KMS-11 (cell line): ENCODE measurements at regions not wholly inside any gene's neighbourhood (a gene's known extent, or its start where the extent isn't known, plus 50 kb on each side); places are given as distances from the start of the nearest gene placed in this dataset.

ENCODE experiments used
- H2AFZ ChIP-seq: fragments of 200-600 bp; sonication (generic); 2 replicates; pipeline ENCODE4 v1.6.1; 2016; ENCODE audit warnings: antibody characterized with exemption, mixed run types, low read depth
- H3K27ac ChIP-seq: fragments of 200-600 bp; sonication (generic); 2 replicates; pipeline ENCODE4 v1.6.1; 2016; ENCODE audit warnings: mild to moderate bottlenecking, mixed run types
- H3K27me3 ChIP-seq: fragments of 200-600 bp; sonication (generic); 2 replicates; pipeline ENCODE4 v1.6.1; 2017; ENCODE audit warnings: mild to moderate bottlenecking, low read depth, mixed run types, moderate library complexity; ENCODE audit not compliant: insufficient read depth
- H3K36me3 ChIP-seq: fragments of 200-600 bp; sonication (generic); 2 replicates; pipeline ENCODE4 v1.6.1; 2017; ENCODE audit warnings: mild to moderate bottlenecking, mixed run types; ENCODE audit not compliant: insufficient read depth
- H3K4me1 ChIP-seq: fragments of 200-600 bp; sonication (generic); 2 replicates; pipeline ENCODE4 v1.6.1; 2016; ENCODE audit warnings: mild to moderate bottlenecking, low read depth, mixed run types; ENCODE audit not compliant: poor library complexity, severe bottlenecking
- H3K4me2 ChIP-seq: fragments of 200-600 bp; sonication (generic); 2 replicates; pipeline ENCODE4 v1.7.0; 2016; ENCODE audit warnings: mild to moderate bottlenecking, mixed run types
- H3K4me3 ChIP-seq: fragments of 200-600 bp; sonication (generic); IDR thresholded peaks from 2 replicates; pipeline ENCODE4 v1.6.1; 2017; ENCODE audit warnings: low read depth, low read length, mixed read lengths; ENCODE audit not compliant: insufficient read depth
- H3K79me2 ChIP-seq: fragments of 200-600 bp; sonication (generic); 2 replicates; pipeline ENCODE4 v1.6.1; 2016; ENCODE audit warnings: low read depth, mixed run types; ENCODE audit not compliant: insufficient read depth
- H3K9ac ChIP-seq: fragments of 200-600 bp; sonication (generic); 2 replicates; pipeline ENCODE4 v1.6.1; 2016; ENCODE audit warnings: mild to moderate bottlenecking, mixed run types
- H4K20me1 ChIP-seq: fragments of 200-600 bp; sonication (generic); 2 replicates; pipeline ENCODE4 v1.6.1; 2016; ENCODE audit warnings: mild to moderate bottlenecking, mixed run types; ENCODE audit not compliant: insufficient read depth
- TF ChIP-seq, protein P1 (sequence below): fragments of 200-600 bp; sonication (generic); conservative IDR thresholded peaks from 2 replicates; pipeline ENCODE4 v1.6.1; 2017; ENCODE audit warnings: low read depth, mild to moderate bottlenecking, antibody characterized with exemption, low read length, moderate library complexity, mixed read lengths

DNA sequence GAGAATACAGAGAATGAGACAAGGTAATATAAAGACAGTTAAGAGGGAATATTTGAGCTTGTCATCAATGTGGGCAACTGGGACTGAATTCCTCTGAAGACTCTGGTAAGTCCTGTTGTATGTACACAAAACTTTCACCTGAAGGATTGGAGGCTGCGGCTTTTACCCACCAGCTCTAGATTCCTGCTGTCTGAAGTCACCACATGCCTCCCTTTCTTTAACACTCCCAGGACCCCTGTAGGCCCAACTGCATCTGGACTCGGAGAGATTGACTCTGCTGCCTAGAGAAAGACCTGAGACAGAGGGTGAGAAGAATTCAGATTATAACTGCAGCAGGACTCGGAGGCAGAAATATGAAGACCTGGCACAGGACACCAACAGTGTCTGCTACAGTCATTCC is 1048.0 kb downstream of the PDHA2 start:
- no peaks in the 10 kb centered on the region for H3K4me1 ChIP-seq
- H4K20me1 ChIP-seq = no peaks in the 10 kb centered on the region

GRCh38 chr4:96894621-96895020 is 1054.7 kb downstream of the PDHA2 start:
- no peaks in the 10 kb centered on the region for H3K27me3 ChIP-seq
- no peak overlapping the region for H3K4me2 ChIP-seq
- H3K4me1 ChIP-seq = no peaks in the 10 kb centered on the region
- no peak overlapping the region for H3K9ac ChIP-seq
- H2AFZ ChIP-seq = no peak overlapping the region
- H4K20me1 ChIP-seq = no peaks in the 10 kb centered on the region
- no peak overlapping the region for H3K27ac ChIP-seq
- TF ChIP-seq, protein P1, sequence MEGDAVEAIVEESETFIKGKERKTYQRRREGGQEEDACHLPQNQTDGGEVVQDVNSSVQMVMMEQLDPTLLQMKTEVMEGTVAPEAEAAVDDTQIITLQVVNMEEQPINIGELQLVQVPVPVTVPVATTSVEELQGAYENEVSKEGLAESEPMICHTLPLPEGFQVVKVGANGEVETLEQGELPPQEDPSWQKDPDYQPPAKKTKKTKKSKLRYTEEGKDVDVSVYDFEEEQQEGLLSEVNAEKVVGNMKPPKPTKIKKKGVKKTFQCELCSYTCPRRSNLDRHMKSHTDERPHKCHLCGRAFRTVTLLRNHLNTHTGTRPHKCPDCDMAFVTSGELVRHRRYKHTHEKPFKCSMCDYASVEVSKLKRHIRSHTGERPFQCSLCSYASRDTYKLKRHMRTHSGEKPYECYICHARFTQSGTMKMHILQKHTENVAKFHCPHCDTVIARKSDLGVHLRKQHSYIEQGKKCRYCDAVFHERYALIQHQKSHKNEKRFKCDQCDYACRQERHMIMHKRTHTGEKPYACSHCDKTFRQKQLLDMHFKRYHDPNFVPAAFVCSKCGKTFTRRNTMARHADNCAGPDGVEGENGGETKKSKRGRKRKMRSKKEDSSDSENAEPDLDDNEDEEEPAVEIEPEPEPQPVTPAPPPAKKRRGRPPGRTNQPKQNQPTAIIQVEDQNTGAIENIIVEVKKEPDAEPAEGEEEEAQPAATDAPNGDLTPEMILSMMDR = no peak
- H3K36me3 ChIP-seq = no peaks in the 10 kb centered on the region
- no peaks in the 10 kb centered on the region for H3K79me2 ChIP-seq
- no peak overlapping the region for H3K4me3 ChIP-seq

More for the DNA sequence above, 1048.0 kb downstream of the PDHA2 start:
- no peak overlapping the region for H2AFZ ChIP-seq
- H3K27me3 ChIP-seq = no peaks in the 10 kb centered on the region
- no peak overlapping the region for H3K27ac ChIP-seq
- H3K4me3 ChIP-seq = no peak overlapping the region
- H3K4me2 ChIP-seq = no peak overlapping the region
- no peaks in the 10 kb centered on the region for H3K79me2 ChIP-seq
- H3K9ac ChIP-seq = no peak overlapping the region
- H3K36me3 ChIP-seq = no peaks in the 10 kb centered on the region
- TF ChIP-seq, protein P1 = no peak

DNA sequence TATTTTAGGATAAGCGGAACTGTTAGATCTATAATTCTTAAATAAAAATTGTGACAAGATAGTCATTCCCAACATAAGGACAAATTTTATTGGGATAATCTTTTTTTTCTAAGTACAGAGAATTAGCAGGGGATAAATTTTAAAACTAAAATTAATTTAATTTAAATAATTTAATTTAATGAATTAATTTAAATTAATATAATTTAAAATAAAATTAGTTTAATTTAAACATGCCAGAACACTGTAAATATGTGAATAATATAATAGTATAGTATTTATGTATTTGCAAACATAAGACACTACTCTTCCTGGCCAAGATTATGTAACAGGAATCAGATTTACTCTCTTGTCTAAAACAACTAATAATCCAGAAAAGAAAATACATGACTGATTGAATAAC is 1055.9 kb downstream of the PDHA2 start:
- Histone ChIP-seq H3K9ac (no peak overlapping the region), H3K4me2 (no peak overlapping the region), H4K20me1 (no peaks in the 10 kb centered on the region), H3K27me3 (no peaks in the 10 kb centered on the region), H2AFZ (no peak overlapping the region), H3K4me1 (no peaks in the 10 kb centered on the region), H3K79me2 (no peaks in the 10 kb centered on the region), H3K27ac (no peak overlapping the region), H3K4me3 (no peak overlapping the region), H3K36me3 (no peaks in the 10 kb centered on the region)
- TF ChIP-seq, protein P1 = no peak

DNA sequence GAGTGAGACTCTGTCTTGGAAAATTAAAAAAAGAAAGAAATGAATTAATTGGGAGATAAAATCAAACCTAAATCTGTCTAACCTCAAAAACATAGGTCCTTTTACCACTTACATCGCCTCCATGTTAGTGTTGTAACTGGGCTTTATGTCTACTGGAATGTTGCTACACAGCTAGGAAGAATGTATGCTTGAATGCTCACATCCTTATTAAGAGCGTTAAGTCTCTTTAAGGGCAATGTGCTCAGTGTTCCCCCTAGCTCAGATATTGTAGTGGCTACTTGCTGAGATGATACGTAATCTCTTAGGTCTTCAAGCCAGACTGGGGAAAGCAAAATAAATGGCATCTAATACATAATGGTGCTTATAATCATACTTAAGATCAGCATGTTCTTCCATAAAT is 1072.8 kb downstream of the PDHA2 start:
- Histone ChIP-seq H3K79me2 (no peaks in the 10 kb centered on the region), H3K27ac (no peak overlapping the region), H3K27me3 (no peaks in the 10 kb centered on the region), H4K20me1 (no peaks in the 10 kb centered on the region), H3K4me3 (no peak overlapping the region), H3K9ac (no peak overlapping the region), H2AFZ (no peak overlapping the region), H3K4me2 (no peak overlapping the region), H3K4me1 (no peaks in the 10 kb centered on the region), H3K36me3 (no peaks in the 10 kb centered on the region)
- TF ChIP-seq, protein P1 = no peak
